Prostate gland (tissue), 2 donors: ENCODE measurements at regions not wholly inside any gene's neighbourhood (a gene's known extent, or its start where the extent isn't known, plus 50 kb on each side); places are given as distances from the start of the nearest gene placed in this dataset.

ENCODE experiments used
- DNase-seq: peaks from one replicate; pipeline ENCODE4 v3.0.0-alpha.2; 2019; ENCODE audit warnings: low spot score
- H3K27ac ChIP-seq, 2 donors: fragments of 200-600 bp; sonication (generic); 2 replicates each; pipeline ENCODE4 v1.5.1; 2017 to 2019
- H3K27me3 ChIP-seq: fragments of 200-600 bp; sonication (generic); replicated peaks from 2 replicates; pipeline ENCODE4 v1.5.1; 2019; ENCODE audit not compliant: insufficient read depth
- H3K36me3 ChIP-seq, 2 donors: fragments of 200-600 bp; sonication (generic); 1 replicate in 1 of 2; 2 replicates in 1 of 2; pipeline versions ENCODE4 v1.5.1 to v1.8.1; 2017 to 2019
- H3K4me1 ChIP-seq: fragments of 200-600 bp; sonication (generic); replicated peaks from 2 replicates; pipeline ENCODE4 v1.5.1; 2019
- H3K4me3 ChIP-seq, 2 donors: fragments of 200-600 bp; sonication (generic); 2 replicates each; pipeline ENCODE4 v1.5.1; 2017 to 2019
- H3K9me3 ChIP-seq: fragments of 200-600 bp; sonication (generic); 2 replicates; pipeline ENCODE4 v1.5.1; 2017
- CTCF ChIP-seq, 4 experiments: fragments of 200-600 bp in 2 of 4; fragments of 450-650 bp in 2 of 4; sonication (generic) in 2 of 4; IDR thresholded peaks; 1 replicate in 3 of 4; 2 replicates in 1 of 4; pipeline ENCODE4 v1.5.1; 2016 to 2019; ENCODE audit warnings: antibody characterized with exemption in 4 of 4, mild to moderate bottlenecking in 2 of 4, moderate library complexity in 2 of 4
- POLR2A ChIP-seq: fragments of 450-650 bp; IDR thresholded peaks from one replicate; pipeline ENCODE4 v1.6.1; 2016; ENCODE audit warnings: antibody characterized with exemption, mild to moderate bottlenecking
- POLR2AphosphoS5 ChIP-seq: sonication (generic); formaldehyde crosslinking; IDR thresholded peaks from one replicate; pipeline ENCODE4 v1.6.1; 2017; ENCODE audit warnings: antibody characterized with exemption
- WGBS: methylation state at CpG from one replicate; pipeline ENCODE4 v1.1.5; 2018; 5-methylcytosine and 5-hydroxymethylcytosine counted together
- intact Hi-C: fragments of 100-400 bp; cut with DNase I; formaldehyde crosslinking; loops from one replicate; pipeline ENCODE4 v1.14.2; 2022

DNA sequence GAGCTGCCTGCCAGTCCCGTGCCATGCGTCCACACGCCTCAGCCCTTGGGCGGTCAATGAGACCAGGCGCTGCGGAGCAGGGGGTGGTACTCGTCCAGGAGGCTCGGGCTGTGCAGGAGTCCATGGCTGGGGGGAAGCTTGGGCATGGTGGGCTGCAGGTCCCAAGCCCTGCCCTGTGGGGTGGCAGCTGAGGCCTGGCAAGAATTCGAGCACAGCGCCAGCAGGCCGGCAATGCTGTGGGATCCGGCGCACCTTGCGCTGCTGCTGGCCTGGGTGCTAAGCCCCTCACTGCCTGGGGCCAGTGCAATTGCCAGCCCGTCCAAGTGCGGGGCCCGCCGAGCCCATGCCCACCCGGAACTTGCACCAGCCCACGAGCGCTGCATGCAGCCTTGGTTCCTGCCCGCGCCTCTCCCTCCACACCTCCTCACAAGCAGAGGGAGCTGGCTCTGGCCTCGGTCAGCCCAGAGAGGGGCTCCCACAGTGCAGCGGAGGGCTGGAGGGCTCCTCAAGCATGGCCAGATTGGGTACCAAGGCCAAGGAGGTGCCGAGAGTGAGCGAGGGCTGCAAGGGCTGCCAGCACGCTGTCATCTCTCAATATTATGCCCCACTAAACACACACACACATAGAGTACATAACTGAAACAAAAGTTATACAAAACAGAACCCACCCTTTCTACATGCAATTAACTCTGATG is 307.7 kb downstream of the LMO4 start:
- WGBS = 93% methylated on average over 27 of the region's 28 CpGs
- no peaks in the 10 kb centered on the region for H3K4me1 ChIP-seq

GRCh38 chr1:87638636-87639035 is 310.0 kb downstream of the LMO4 start:
- intact Hi-C loops = no loop called here
- no peak for DNase-seq
- no peak overlapping the region for H3K4me3 ChIP-seq
- TF ChIP-seq CTCF (IDR thresholded peaks at IDR 0.05) = no peak
- no peak for TF ChIP-seq POLR2AphosphoS5
- TF ChIP-seq POLR2A = no peak
- H3K27me3 ChIP-seq = no peaks in the 10 kb centered on the region
- no peak overlapping the region for H3K27ac ChIP-seq
- H3K36me3 ChIP-seq = no peaks in the 10 kb centered on the region
- no peaks in the 10 kb centered on the region for H3K9me3 ChIP-seq
- H3K4me1 ChIP-seq = no peaks in the 10 kb centered on the region

More for the DNA sequence above, 307.7 kb downstream of the LMO4 start:
- intact Hi-C loops = no loop called here
- Histone ChIP-seq H3K27ac (no peak overlapping the region), H3K36me3 (no peaks in the 10 kb centered on the region), H3K4me3 (no peak overlapping the region), H3K9me3 (no peaks in the 10 kb centered on the region), H3K27me3 (no peaks in the 10 kb centered on the region)
- no peak for DNase-seq
- TF ChIP-seq POLR2AphosphoS5 (no peak), POLR2A (no peak), CTCF (IDR thresholded peaks at IDR 0.05) (no peak)

GRCh38 chr1:87641996-87642395 is 313.3 kb downstream of the LMO4 start:
- Histone ChIP-seq H3K4me3 (no peak overlapping the region), H3K27me3 (no peaks in the 10 kb centered on the region), H3K4me1 (no peaks in the 10 kb centered on the region), H3K9me3 (no peaks in the 10 kb centered on the region), H3K27ac (no peak overlapping the region), H3K36me3 (no peaks in the 10 kb centered on the region)
- intact Hi-C loops = no loop called here
- DNase-seq = no peak
- TF ChIP-seq POLR2AphosphoS5 (no peak), POLR2A (no peak), CTCF (IDR thresholded peaks at IDR 0.05) (no peak)
- WGBS = 81% methylated on average over 3 of the region's 3 CpGs

DNA sequence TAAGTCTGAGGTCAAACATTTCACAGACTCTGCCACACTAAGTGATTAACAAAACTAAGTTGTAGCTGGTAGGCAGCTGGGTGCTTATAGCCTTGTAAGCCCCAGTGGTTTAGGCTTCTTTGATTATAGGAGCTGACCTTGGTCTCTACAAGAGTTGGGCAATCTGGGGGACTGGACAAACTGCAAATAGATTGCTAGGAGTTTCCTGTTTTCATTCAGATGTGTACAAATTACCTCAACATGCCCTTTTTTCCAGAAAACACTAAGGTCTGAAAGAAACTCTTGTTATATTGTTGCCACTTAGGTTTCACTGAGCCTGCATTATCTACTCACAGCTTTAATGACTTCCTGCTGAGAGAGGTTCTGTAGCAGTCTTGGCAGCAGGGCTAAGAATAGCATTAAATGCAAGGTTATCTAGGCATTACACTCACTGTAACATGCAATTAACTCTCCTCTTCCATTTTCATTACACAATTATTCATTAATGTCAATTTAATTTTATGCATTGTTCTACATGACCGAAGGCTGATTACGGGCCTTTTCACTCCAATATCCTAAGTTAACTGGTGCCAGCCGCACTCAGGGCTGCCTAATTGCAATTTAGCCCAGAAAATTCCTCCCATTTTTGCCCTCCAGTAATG is 314.0 kb downstream of the LMO4 start:
- DNase-seq = no peak
- intact Hi-C loops = no loop called here
- WGBS = 75% methylated on average over 3 of the region's 3 CpGs

More for the DNA sequence above, 314.0 kb downstream of the LMO4 start:
- H3K36me3 ChIP-seq = no peaks in the 10 kb centered on the region
- H3K4me3 ChIP-seq = no peak overlapping the region
- no peak overlapping the region for H3K27ac ChIP-seq
- no peaks in the 10 kb centered on the region for H3K9me3 ChIP-seq
- H3K4me1 ChIP-seq = no peaks in the 10 kb centered on the region
- H3K27me3 ChIP-seq = no peaks in the 10 kb centered on the region
- TF ChIP-seq POLR2AphosphoS5 (no peak), POLR2A (no peak), CTCF (IDR thresholded peaks at IDR 0.05) (no peak)
